GM12875 (cell line): ENCODE measurements at regions not wholly inside any gene's neighbourhood (a gene's known extent, or its start where the extent isn't known, plus 50 kb on each side); places are given as distances from the start of the nearest gene placed in this dataset.

Source experiments
- H3K4me3 ChIP-seq: one replicate; pipeline ENCODE4 v1.5.1; 2011; ENCODE audit warnings: low read depth, low read length, control low read depth
- TF ChIP-seq, protein P1 (sequence below): IDR thresholded peaks from 2 replicates; pipeline ENCODE4 v1.5.1; 2011; ENCODE audit warnings: low read depth, mild to moderate bottlenecking, control low read depth, inconsistent platforms, low read length, moderate library complexity, borderline replicate concordance; ENCODE audit not compliant: insufficient read depth

DNA sequence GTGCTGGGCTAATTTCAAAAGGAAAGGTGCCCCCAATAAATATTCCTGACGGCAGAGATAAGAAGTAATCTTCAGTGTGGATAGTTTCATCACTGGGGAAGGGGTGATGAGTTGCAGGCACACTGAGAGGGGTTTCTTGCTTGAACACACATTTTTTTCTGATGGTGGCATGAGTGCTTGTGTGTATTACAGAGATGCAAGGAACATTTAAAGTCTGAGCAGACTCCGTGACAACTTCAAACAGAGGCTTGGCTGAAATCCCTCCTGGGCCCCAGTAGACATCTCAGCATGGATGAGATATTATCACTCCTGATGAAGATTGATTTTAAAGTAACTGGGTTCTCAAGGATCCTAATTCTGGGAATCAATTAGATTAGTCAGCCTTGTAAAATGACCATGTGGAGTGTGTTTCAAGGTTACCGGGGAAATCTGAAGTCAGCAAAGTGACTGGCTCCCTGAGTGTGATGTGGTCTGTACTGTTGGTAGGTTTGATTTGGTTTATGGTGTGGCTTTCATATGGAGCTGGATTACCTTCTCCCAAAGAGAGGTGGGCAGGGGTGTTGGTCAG, 435.8 kb upstream of the EEF2KMT start:
- TF ChIP-seq, protein P1, sequence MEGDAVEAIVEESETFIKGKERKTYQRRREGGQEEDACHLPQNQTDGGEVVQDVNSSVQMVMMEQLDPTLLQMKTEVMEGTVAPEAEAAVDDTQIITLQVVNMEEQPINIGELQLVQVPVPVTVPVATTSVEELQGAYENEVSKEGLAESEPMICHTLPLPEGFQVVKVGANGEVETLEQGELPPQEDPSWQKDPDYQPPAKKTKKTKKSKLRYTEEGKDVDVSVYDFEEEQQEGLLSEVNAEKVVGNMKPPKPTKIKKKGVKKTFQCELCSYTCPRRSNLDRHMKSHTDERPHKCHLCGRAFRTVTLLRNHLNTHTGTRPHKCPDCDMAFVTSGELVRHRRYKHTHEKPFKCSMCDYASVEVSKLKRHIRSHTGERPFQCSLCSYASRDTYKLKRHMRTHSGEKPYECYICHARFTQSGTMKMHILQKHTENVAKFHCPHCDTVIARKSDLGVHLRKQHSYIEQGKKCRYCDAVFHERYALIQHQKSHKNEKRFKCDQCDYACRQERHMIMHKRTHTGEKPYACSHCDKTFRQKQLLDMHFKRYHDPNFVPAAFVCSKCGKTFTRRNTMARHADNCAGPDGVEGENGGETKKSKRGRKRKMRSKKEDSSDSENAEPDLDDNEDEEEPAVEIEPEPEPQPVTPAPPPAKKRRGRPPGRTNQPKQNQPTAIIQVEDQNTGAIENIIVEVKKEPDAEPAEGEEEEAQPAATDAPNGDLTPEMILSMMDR: no peak
- no peak overlapping the region for H3K4me3 ChIP-seq

DNA sequence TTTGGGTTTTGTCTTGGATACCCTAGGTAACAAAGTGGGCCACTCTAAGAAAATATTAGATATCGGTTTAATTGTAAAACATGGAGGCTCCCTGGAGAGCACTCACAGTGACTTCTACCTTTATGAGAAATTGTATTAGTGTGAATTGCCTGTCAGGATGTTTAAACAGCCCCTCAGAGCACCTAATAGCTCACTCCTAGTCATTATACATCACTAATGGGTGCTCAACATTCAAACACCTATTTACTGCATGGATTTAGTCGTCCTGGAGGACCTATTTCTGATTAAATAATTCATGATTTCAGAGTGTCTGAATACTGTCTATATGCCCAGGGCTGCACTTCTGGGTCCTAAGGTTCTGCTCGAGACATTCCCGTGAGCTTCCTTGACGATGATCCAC, 430.2 kb upstream of the EEF2KMT start:
- TF ChIP-seq, protein P1: no peak
- H3K4me3 ChIP-seq: no peak overlapping the region

DNA sequence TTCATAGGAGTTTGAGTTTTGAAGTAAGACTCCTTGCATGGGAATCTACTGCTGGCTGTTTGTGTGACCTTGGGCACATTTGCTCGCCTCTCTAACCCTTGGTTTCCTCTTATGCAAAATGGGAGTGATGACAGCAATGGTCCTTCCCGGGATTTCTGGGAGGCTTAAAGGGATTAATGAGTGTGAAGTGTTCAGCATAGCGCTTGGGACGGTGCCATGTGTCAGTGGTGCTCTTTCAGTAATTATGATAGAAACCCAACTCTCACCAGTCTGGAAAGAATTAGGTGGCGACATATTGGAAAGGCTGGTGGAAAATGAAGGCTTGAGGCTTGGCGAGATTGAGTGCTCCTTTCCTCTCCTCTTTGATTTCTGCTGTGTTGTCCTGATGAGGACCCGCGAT, 429.2 kb upstream of the EEF2KMT start:
- H3K4me3 ChIP-seq: no peak overlapping the region
- TF ChIP-seq, protein P1: no peak

DNA sequence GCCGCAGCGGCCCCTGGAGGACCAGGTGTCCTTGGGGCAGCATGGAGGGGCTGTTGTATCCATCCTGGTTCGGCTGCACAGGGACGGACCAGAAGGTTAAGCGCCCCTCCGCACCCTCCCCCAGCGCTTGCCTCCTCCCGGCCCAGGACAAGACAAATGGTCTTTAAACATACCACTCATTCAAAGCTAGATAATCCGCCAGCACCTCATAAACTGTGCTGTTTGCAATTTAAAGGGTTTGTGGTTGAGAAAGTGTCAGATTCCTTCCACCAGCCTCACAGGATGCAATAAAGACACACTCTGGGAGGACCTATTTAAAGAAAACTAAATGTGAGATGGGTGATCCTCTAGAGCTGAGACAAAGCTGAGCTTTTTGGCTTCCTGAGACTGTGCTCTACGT, 426.2 kb upstream of the EEF2KMT start:
- TF ChIP-seq, protein P1: no peak
- H3K4me3 ChIP-seq: no peak overlapping the region

DNA sequence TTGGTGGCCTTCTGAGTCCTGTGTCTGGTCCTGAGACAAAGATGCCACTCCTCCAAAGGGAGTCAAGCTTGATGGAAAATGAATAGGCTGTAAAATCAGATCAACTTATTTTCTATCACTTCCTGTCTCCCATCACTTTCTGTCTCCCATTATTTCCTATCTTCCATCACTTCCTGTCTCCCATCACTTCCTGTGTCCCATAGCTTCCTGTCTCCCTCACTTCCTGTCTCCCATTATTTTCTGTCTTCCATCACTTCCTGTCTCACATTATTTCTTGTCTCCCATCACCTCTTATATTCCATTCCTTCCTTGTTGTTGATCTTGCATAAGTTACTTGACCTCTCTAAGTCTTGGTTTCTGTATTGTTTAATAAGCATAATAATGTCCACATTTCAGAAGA, 418.5 kb upstream of the EEF2KMT start:
- TF ChIP-seq, protein P1: no peak
- no peak overlapping the region for H3K4me3 ChIP-seq

DNA sequence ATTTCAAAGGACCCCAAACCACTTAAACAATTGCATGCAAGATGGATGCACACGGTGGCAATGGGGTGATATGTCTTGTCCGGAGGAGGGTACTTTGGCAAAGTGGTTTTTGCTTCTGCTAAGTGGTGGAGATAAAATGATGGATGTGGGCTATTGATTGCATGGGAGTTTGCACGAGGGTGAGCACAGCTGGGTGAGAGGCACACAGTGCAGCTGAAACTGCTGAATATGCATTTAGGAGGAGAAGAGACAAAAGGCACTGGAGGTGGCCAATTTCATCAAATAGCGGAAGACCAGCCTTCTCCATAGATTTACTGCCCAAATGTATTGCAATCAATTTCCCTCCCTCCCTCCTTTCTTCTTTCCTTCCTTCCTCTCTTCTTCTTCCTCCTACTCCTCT, 414.4 kb upstream of the EEF2KMT start:
- H3K4me3 ChIP-seq: no peak overlapping the region
- TF ChIP-seq, protein P1: no peak

DNA sequence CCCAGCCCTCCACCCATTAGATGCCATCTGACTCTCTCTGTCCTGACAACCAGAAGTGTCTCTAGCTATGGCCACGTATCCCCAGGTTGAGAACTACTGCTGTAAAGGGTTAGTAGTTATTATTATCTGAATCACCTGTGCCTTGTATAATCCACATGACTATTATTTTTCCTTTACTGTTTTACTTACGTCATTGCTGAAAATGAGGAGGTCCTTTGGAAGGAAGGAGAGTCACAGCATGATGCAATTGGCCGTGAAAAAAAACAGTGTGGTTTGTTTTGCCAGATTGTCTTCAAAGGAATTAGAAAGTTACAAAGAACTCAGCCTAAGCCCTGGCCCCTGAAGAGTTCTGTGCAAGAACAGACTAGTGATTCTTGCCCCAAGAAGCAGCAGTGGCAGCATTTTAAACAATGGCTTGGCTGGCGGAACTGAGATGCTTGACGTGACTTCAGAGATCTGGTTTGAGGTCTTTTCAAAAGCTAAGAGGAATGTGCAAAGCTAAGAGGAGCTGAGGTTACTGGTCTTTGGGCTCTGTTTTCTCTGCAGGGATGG, 413.3 kb upstream of the EEF2KMT start:
- H3K4me3 ChIP-seq: no peak overlapping the region
- TF ChIP-seq, protein P1: no peak
